ENCODE measurements at regions not wholly inside any gene's neighbourhood (a gene's known extent, or its start where the extent isn't known, plus 50 kb on each side); places are given as distances from the start of the nearest gene placed in this dataset.

DNA sequence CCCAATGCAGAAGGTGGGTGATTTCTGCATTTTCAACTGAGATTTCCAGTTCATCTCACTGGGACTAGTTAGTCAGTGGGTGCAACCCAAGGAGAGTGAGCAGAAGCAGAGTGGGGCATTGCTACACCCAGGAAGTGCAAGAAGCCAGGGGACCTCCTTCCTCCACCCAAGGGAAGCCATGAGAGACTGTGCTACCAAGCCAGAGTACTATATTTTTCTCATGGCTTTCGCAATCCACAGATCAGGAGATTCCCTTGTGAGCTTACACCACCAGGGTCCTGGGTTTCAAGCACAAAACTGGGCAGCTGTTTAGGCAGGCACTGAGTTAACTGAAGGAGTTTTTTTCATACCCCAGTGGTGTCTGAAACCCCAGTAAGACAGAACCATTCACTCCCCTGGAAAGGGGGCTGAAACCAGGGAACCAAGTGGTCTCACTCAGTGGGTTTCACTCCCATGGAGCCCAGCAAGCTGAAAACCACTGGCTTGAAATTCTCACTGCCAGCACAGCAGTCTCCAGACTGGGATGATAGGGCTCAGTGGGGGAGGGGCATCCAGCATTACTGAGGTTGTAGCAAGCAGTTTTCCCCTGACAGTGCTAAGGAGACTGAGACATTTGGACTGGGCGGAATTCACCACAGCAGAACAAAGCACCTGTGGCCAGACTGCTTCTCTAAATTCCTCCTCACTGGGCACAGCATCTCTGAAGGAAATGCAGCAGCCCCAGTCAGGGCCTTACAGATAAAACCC is 903.4 kb downstream of the TECRL start:
- TF ChIP-seq RBFOX2 (IDR thresholded peaks at IDR 0.05; ENCODE audit: low read depth, low read length) (no peak), KMT2A (CRISPR knock-in tag; IDR thresholded peaks at IDR 0.05) (no peak), ARNTL (CRISPR knock-in tag; IDR thresholded peaks at IDR 0.05) (no peak)
- TF ChIP-seq, protein P1, sequence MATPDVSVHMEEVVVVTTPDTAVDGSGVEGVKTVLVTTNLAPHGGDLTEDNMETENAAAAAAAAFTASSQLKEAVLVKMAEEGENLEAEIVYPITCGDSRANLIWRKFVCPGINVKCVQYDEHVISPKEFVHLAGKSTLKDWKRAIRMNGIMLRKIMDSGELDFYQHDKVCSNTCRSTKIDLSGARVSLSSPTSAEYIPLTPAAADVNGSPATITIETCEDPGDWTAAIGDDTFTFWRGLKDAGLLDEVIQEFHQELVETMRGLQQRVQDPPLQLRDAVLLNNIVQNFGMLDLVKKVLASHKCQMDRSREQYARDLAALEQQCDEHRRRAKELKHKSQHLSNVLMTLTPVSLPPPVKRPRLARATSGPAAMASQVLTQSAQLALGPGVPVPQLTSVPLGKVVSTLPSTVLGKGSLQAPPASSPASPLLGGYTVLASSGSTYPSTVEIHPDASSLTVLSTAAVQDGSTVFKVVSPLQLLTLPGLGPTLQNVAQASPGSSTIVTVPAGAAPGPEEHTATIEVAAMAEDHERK (CRISPR knock-in tag; IDR thresholded peaks at IDR 0.05; ENCODE audit: low read depth): no peak
- Histone ChIP-seq H3K79me2 (ENCODE audit: insufficient read depth, low read length) (no peaks in the 10 kb centered on the region), H3K36me3 (replicated peaks in 1 of 2; ENCODE audit: control insufficient read depth in 1 of 2, insufficient read depth in 2 of 2, low read length in 2 of 2) (no peaks in the 10 kb centered on the region), H3K9me3 (ENCODE audit: low read length) (no peaks in the 10 kb centered on the region), H3K27ac (ENCODE audit: extremely low read length, insufficient read depth, low read length) (no peak overlapping the region), H3K9ac (ENCODE audit: insufficient read depth, low read depth, low read length) (no peak overlapping the region), H3K27me3 (ENCODE audit: control insufficient read depth in 1 of 2, insufficient read depth in 2 of 2, low read length in 2 of 2) (no peaks in the 10 kb centered on the region), H3K4me1 (ENCODE audit: insufficient read depth, low read length) (no peaks in the 10 kb centered on the region), H3K4me2 (ENCODE audit: low read depth, low read length) (no peak overlapping the region), H2AFZ (ENCODE audit: low read length) (no peak overlapping the region), H3K4me3 (replicated peaks in 1 of 3; ENCODE audit: insufficient read depth in 1 of 3, low read depth in 2 of 3, low read length in 3 of 3) (no peak overlapping the region), H4K20me1 (ENCODE audit: insufficient read depth, low read length) (no peaks in the 10 kb centered on the region)
- ChIA-PET POLR2A (no interaction called here), CTCF (ENCODE audit: low intra/inter-chr PET ratio, low total read pairs) (no interaction called here)
- DNase-seq (ENCODE audit: low spot score) (no peak), ATAC-seq (no peak), FAIRE-seq (no peak)
- intact Hi-C loops (cut with micrococcal nuclease; ENCODE audit: unreplicated experiment) (no loop called here), in situ Hi-C loops (cut with HindIII; ENCODE audit: extremely low pct_ligation_motif_present, low pct_unique_long_range_greater_than_20kb) (no loop called here)
- BruUV-seq (replicated peaks): no TSS peak
- WGBS (ENCODE audit: low lambda C conversion rate): 10% methylated on average over 1 of the region's 2 CpGs

DNA sequence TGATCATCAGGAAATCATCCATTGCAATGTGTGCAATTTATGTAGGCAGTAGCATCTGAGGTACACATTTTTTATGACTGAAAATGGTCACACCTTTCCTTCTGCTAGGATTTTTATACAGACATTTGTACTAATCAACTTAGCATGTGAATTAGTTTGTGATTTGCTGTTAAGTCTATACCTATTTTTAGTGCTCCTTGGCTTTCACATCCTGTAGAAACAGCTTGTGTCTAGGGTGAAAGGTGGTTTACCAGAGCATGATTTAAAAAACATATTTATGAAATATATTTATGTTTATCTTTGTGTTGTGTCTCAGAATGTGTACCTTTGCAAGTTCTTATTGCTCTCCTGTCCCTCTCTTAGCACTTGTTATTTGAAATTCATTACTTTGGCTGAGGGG is 916.0 kb downstream of the TECRL start:
- intact Hi-C loops (cut with micrococcal nuclease; ENCODE audit: unreplicated experiment): no loop called here
- Histone ChIP-seq H4K20me1 (ENCODE audit: insufficient read depth, low read length) (no peaks in the 10 kb centered on the region), H3K4me2 (ENCODE audit: low read depth, low read length) (no peak overlapping the region), H3K27ac (ENCODE audit: extremely low read length, insufficient read depth, low read length) (no peak overlapping the region), H3K27me3 (ENCODE audit: control insufficient read depth in 1 of 2, insufficient read depth in 2 of 2, low read length in 2 of 2) (no peaks in the 10 kb centered on the region), H2AFZ (ENCODE audit: low read length) (no peak overlapping the region), H3K79me2 (ENCODE audit: insufficient read depth, low read length) (no peaks in the 10 kb centered on the region), H3K36me3 (replicated peaks in 1 of 2; ENCODE audit: control insufficient read depth in 1 of 2, insufficient read depth in 2 of 2, low read length in 2 of 2) (no peaks in the 10 kb centered on the region), H3K4me1 (ENCODE audit: insufficient read depth, low read length) (no peaks in the 10 kb centered on the region), H3K4me3 (replicated peaks in 1 of 3; ENCODE audit: insufficient read depth in 1 of 3, low read depth in 2 of 3, low read length in 3 of 3) (no peak overlapping the region), H3K9me3 (ENCODE audit: low read length) (no peaks in the 10 kb centered on the region), H3K9ac (ENCODE audit: insufficient read depth, low read depth, low read length) (no peak overlapping the region)
- POLR2A ChIA-PET: no interaction called here
- no TSS peak for BruUV-seq (replicated peaks)
- no peak for DNase-seq (ENCODE audit: low spot score)
- CTCF ChIA-PET (ENCODE audit: low intra/inter-chr PET ratio, low total read pairs): no interaction called here
- in situ Hi-C loops (cut with HindIII; ENCODE audit: extremely low pct_ligation_motif_present, low pct_unique_long_range_greater_than_20kb): no loop called here
- no peak for FAIRE-seq
- no peak for ATAC-seq
- TF ChIP-seq, protein P2, sequence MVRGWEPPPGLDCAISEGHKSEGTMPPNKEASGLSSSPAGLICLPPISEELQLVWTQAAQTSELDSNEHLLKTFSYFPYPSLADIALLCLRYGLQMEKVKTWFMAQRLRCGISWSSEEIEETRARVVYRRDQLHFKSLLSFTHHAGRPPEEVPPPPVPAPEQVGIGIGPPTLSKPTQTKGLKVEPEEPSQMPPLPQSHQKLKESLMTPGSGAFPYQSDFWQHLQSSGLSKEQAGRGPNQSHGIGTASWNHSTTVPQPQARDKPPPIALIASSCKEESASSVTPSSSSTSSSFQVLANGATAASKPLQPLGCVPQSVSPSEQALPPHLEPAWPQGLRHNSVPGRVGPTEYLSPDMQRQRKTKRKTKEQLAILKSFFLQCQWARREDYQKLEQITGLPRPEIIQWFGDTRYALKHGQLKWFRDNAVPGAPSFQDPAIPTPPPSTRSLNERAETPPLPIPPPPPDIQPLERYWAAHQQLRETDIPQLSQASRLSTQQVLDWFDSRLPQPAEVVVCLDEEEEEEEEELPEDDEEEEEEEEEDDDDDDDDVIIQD (CRISPR knock-in tag; IDR thresholded peaks at IDR 0.05; ENCODE audit: low read depth): no peak
- TF ChIP-seq, protein P3, sequence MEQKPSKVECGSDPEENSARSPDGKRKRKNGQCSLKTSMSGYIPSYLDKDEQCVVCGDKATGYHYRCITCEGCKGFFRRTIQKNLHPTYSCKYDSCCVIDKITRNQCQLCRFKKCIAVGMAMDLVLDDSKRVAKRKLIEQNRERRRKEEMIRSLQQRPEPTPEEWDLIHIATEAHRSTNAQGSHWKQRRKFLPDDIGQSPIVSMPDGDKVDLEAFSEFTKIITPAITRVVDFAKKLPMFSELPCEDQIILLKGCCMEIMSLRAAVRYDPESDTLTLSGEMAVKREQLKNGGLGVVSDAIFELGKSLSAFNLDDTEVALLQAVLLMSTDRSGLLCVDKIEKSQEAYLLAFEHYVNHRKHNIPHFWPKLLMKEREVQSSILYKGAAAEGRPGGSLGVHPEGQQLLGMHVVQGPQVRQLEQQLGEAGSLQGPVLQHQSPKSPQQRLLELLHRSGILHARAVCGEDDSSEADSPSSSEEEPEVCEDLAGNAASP (CRISPR knock-in tag; IDR thresholded peaks at IDR 0.05; ENCODE audit: borderline replicate concordance): no peak
- TF ChIP-seq, protein P4, sequence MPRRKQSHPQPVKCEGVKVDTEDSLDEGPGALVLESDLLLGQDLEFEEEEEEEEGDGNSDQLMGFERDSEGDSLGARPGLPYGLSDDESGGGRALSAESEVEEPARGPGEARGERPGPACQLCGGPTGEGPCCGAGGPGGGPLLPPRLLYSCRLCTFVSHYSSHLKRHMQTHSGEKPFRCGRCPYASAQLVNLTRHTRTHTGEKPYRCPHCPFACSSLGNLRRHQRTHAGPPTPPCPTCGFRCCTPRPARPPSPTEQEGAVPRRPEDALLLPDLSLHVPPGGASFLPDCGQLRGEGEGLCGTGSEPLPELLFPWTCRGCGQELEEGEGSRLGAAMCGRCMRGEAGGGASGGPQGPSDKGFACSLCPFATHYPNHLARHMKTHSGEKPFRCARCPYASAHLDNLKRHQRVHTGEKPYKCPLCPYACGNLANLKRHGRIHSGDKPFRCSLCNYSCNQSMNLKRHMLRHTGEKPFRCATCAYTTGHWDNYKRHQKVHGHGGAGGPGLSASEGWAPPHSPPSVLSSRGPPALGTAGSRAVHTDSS (CRISPR knock-in tag; conservative IDR thresholded peaks at IDR 0.05): no peak
- no peak for TF ChIP-seq ZNF143 (CRISPR knock-in tag; IDR thresholded peaks at IDR 0.05)
- no peak for TF ChIP-seq MED1 (CRISPR knock-in tag; IDR thresholded peaks at IDR 0.05)
- no peak for TF ChIP-seq ZNF530 (CRISPR knock-in tag; IDR thresholded peaks at IDR 0.05; ENCODE audit: low read depth)
- TF ChIP-seq ZNF441 (CRISPR knock-in tag; IDR thresholded peaks at IDR 0.05; ENCODE audit: borderline replicate concordance): no peak
- TF ChIP-seq FIP1L1 (IDR thresholded peaks at IDR 0.05; ENCODE audit: borderline replicate concordance, insufficient read depth, low read depth, low read length): no peak

All from HepG2 (cell line).